ENCODE measurements at regions not wholly inside any gene's neighbourhood (a gene's known extent, or its start where the extent isn't known, plus 50 kb on each side); places are given as distances from the start of the nearest gene placed in this dataset.
"Not testable (repeated sequence)": the region's sequence is repeated elsewhere in the genome, so short reads cannot be mapped to it uniquely, and the experiment has no call there.

DNA sequence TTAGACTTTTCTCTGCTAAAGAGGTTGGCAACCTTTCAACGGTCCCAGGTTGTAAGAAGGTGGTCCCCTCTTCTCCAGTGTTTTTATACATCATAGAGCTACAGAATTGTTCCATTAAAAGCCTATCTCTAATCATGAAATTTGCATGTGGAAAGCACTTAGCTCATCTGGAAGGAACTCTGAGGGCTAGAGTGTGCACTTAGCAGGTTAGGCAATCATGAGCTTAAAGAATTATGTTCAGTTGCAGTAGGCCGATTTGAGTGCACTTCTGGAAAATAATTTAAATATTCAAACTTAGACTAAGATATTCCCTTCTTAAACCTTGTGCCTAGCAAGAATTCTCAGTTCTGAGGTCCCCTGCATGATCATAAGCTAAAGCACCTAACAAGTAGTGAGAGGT is 468.7 kb downstream of the SPATA31D1 start:
- DNase-seq: no peak

DNA sequence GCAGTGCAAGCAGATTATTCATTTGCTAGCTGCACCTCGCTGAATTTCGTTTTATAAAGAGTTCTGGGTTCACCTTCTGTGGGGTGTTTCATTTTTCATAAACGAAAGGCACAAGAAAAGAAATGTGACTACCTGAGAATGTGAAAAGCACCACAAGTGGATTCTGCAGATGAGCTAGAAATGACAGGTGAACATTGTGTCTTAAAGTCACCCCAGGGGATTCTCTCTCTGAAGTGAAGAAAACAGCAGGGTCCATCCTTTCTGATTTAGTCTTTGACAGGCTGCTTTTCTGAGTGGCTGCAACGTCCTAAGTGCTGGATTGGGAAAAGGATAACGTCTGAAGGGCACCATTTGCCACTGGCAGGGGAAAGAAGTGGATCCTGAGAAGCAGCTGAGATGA is 469.3 kb downstream of the SPATA31D1 start:
- no peak for DNase-seq

DNA sequence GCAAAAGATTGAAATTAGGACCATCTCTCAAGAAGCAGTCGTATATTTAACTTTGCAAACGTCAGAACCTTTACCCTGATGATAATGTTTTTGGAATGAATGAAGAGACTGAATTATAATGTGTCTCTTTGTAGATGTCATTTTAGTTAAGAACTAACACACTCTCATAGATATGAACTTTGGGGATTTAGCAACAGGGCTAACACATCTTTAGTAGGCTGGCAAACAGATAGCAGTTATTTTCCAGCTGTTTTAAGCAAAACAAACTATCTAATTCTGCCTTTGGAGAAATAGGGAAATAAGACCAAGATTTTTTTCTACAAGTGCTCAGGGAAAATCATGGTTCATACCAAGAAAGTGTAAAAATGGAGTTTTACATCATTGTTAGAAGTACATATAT is 469.7 kb downstream of the SPATA31D1 start:
- DNase-seq: no peak

DNA sequence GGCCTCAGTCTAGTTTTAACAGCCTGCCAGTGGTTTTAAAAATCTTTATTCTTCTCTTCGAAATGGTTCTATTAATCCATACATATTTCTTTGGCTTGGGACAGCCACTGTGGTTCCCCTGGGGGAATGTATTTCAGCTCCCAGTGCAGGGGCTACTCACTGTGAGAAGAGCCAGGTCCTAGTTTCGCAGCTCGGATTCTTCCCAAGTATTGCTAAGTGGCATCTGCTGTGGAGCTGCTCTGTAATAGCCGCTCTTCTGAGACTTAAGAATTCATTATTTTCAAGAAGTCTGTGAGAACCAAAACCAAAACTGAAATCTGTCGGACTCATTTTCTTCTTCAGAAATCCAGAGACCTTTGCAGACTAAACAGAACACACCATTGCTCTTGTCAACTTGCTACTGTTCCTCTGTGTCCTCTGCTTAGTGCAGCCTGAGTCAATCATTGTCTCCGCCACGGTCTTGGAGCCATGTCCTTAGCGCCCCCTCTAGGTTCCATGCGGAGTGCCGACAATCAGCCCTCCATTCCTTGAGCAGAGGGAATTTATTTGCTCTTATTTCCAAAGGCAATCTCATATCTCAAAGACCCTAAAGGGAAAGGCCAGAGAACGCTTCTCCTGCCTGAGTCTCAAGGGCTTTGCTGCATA is 478.2 kb downstream of the SPATA31D1 start:
- DNase-seq: no peak

DNA sequence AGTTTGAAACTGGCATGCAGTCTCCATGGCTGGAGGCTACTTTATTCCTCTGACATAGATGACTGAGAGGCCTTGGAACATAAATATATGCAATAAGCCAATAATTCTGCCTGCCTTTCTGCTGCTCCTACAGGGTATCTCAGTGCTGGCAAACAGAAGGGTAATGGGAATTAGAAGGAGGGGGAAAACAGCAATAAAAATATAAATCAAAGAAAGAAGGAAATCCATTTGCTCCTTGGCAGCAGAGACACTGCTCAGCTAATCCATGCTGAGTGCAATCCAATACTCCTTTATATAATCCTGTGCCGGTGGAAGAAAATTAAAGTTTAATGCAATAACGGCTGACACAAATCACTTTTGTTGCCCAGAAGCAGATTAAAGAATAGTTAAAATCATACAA is 478.9 kb downstream of the SPATA31D1 start:
- DNase-seq: no peak

DNA sequence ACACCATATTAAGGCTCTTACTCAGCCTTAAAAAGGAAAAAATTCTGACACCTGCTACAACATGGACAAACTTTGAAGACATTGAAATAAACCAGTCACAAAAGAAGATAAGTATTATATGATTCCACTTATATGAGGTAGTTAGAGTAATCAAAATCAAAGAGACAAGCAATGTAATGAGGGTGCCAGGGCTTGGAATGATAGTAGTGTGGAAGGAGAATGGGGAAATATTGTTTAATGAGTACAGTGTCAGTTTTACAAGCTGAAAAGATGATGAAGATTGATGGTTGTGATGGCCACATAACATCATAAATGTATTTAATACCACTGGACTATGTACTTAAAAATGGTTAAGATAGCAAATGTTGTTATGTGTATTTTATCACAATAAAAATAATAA is 485.7 kb downstream of the SPATA31D1 start:
- no peak for DNase-seq

DNA sequence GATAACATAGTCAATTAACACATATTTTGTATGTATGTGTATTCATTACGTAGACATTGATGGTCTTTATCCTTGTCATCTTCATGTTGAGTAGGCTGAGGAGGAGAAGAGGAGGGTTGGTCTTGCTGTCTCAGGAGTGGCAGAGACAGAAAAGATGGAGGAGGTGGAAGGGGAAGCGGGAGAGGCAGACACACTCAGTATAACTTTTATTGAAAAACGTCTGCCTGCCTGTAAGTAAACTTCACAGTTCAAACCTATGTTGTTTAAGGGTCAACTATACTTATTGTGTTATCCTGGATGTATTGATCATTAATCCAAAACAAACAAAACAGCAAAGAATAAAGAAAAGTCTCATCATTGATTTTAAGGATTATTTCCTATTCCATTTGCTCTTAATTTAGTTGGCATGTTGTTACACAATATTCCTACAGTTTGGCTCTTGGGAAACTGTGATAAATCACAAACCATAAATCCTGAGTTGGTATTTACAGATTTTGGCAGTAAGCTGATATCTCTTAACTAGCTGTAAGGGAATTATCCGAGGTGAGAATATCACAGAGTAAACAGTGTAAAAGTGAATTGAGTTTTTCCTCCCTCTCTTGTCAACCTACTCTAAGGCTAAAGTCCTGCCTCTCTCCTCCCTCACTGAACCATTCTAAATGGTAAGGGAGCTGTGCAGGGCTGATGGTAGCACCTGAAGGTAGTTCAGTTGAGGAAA is 487.2 kb downstream of the SPATA31D1 start:
- DNase-seq: no peak

DNA sequence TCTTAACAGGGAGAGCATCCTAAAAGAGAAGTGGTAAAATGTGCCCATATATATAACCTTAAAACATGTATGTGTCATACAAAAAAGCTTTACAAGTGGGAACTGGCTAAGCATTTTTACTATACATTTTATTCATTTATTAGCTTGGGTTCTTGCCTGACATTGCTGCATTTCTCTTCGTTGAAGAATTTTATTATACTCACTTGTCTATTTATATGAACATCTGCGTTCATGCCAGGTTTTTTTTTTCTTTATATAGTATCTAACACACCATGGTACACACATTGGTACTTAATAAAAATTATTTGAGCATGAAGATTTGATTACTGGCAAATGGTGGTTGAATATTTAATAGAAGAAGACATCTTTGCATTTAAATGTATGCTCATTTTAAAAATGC is 492.3 kb downstream of the SPATA31D1 start:
- DNase-seq: no peak

DNA sequence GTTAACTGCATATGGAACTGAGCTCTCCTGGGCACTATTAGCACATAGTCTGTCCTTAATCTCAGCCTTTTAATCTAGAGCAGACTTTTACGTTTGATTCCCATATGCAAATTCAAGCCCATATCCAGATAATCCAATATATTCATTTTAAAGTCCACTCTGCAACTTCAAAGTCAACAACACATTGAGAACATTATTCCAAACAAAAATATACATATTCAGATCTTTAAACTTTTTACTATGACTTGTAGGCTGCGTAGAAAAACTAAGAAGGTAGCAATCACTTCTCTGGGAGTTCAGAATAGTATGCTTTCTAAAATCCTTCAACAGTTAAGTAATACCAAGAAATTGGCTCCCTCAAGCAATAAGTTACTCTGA is 499.4 kb downstream of the SPATA31D1 start:
- DNase-seq: no peak

DNA sequence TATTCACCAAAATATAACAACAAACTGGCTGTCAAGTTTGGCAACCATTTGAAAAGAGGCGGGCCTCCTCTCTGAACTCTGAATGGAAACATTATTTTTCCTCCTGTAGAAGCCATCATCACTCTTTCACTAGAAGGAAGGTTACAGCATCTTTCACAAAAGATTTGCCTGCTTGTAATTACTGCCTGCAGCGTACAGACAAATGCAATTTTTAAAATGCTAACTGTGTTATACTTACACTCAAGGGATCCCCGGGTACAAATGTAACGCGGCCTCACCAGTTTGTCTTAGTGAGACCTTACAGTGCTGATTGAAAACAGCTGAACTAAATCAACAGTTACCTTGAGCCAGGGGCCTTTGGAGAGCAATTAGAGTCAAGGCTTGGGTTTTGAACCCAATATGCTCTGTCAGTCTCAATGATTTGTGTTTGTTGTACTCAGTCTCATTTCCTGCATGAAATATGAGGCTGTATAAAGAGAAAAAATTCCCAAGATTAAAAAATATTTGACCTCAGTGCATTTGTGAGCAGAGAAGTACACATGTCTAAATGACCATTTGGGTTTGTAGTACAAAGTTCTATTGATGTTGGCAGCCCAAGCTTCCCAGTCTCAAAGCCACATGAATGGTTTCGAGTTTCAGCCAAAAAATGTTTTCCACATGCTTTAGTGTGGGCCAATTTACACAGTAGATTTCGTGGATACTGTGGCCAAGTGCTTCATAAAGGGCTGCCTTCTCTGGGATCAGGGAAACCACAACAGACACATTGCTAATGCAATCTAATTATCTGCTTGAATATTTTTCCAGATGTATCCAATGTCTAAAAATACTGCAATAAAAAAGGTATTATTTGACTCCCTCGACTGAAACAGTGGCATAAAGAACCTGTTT is 500.0 kb downstream of the SPATA31D1 start:
- DNase-seq: no peak

DNA sequence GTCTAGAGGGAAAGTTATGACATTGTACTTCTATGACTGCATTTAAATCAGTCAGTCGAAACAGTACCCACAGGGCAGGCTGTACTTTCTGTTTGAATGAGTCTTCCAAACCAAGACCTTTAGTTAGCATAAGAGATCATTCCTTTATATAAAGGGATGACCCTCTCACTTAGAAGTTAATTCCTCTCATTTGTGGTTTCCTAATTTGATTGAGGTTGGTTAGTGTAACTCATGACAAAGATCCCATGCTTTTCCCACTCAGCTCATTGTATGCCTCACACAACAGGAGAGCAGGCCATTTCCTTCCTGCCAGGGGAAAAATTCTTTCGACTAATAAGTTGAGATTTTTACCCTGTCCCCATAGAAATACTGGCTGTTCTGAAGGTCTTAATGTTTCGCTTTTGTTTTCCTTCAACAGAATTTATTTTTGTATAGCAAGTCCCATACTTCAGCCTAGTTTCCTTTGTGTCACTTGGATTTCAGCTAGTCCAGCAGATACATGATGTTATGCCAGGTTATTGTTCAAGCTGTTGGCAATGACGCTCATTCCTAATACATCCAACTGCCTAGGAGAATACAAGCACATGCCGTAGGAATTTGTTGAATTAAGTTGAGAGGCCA is 500.7 kb downstream of the SPATA31D1 start:
- DNase-seq: no peak

DNA sequence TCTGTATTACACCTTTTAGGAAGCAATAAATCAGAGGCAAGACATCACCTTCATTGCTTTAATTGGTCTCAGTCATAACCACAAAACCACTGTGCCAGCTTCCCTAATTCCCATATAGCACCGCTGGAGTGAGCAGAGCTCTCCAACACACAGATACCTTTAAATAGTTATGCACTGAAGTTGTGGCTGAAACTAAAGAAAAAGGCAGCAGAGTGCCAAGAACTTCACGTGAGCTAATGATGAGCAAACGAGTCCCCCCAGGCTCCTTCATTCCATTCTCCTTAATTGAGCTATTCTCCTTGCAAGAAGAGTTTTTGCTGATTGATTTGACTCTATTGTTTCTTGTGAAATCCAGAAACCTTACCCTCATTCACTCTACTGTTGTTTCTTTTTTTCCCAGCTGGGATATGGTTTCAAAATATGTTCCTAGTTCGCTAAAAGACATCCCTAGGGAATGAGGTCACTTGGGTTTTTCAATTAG is 501.5 kb downstream of the SPATA31D1 start:
- no peak for DNase-seq

DNA sequence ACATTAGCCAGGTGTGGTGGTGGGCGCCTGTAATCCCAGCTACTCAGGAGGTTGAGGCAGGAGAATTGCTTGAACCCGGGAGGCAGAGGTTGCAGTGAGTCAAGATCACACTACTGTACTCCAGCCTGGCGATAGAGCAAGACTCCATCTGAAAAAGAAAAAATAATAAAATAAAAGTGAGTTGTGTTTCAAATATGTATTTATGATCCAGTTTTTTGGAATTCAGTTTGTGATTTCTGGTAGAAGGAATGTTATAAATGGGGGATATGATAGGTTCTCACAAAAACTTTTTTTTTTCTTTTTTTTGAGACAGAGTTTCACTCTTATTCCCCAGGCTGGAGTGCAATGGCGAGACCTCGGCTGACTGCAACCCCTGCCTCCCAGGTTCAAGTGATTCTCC is 502.2 kb downstream of the SPATA31D1 start:
- not testable (repeated sequence) for DNase-seq

DNA sequence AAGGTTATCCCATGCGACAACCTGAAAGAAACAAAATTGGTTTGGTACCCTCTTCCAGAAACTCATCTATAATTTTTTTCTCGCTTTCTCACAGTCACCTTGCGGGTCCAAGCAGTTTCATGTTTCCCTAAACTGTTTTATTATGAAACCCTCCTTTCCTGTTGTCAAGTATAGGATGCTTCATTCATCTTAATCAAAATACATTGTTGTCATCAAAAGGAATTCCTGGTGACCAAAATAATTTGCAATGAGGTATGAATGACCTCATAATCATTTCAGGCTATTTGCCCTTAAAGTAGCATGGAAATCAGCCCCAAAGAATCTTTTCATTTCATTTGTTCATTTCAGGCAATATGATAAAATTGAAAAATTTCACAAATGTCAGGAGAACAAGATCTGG is 503.0 kb downstream of the SPATA31D1 start:
- no peak for DNase-seq

DNA sequence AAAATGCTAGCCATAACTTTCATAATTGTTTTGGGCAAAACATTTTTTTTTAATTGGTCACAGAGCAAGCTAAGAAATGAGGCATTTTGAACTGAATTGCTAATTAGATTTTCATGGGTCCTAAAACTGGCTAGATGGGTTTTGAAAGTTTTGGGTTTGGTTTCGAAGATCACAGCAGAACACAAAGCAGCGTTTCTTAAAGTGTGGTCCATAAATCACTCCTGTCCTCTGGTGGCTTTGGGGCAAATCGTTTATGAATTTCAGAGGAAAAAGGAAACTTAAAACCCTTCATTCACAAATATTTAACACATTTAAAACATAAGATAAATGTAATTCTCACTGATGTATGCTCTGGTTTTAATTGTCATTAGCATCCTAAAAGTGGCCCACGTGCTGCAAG is 503.7 kb downstream of the SPATA31D1 start:
- DNase-seq: no peak

DNA sequence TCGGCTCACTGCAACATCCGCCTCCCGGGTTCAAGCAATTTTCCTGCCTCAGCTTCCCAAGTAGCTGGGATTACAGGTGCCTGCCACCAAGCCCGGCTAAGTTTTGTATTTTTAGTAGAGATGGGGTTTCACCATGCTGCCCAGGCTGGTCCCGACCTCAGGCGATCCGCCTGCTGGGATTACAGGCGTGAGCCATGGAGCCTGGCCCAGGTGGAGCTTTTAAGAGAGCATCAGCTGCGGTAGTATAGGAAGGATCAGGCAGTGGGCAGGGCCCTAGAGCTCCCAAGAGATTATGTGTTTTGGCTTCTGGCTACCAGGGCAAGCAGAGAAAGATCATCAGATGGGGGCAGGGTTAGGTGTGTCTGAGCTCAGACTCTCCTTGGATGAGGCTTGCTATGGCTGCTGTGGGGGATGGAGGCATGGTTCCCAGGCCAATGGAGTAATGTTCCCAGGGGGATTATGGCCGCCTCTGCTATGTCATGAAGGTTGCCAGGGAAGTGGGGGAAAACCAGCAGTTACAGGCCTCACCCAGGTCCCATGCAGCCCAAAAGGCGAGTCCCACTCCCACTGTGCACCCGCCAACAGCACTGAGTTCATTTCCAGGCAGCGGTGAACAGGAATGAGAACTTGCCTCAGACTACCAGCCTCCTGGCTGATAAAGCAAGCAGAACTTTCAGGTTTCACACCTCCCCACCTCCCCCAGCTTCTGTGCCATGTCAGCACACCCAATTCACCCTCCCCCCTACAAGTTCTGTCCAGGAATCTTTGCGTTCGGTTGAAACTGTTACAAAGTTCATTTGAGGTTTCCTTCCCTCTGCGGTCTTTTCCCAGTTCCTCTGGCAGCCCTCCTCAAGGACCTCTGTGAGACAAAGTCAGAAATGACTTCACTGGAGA is 507.6 kb downstream of the SPATA31D1 start:
- DNase-seq: no peak

DNA sequence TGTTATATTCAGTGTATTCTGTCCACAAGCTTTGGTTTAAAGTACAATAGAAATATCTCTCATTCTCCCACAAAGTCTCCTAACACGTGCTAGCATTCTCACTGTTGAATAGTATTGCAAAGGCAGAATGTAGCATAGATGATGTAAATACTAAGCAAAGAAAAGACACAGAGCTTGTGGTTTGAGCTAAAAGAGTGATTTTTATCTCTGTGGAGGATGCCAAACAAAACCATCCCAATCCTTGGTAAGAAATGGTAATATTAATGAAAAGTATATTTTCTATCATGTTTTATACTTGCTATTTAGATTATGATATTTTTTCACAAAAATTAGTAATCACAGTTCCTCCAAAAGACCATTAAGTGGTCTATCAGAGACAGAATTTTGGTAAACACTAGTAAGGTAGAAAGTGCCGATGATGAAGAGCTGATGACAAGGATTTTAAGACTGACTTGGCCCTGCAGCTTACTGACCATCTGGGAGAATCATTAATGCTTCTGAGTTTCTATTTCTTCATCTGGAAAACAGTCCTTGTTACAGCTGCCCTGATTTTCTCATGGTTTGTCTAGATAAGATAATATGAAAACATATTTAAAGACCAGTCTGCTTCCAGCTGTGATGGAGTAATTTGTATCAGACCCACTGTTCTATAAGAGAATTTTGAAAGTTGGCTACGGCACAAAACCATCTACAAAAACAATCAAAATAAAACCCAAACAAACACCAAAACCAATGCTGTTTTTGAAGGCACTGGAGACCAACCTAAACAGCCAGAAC is 510.2 kb downstream of the SPATA31D1 start:
- DNase-seq: no peak

DNA sequence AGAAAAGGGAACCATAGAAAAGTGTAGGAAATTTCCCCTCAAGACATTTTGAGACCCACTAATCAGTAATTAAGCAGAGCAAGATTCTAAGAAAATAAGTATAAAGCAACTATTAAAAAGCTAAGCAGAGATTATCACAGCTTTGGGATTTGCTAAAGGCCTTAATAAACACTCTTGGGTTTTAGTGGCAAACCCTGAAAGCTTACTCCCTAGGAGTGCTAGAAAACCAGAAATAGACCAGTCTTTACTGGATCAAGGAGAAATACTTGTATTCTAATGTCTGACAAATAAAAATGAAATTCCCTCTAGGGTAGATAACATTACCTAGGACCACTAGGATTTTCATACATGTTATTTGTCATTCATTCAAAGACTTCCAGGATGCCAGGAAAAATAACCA is 510.8 kb downstream of the SPATA31D1 start:
- no peak for DNase-seq

DNA sequence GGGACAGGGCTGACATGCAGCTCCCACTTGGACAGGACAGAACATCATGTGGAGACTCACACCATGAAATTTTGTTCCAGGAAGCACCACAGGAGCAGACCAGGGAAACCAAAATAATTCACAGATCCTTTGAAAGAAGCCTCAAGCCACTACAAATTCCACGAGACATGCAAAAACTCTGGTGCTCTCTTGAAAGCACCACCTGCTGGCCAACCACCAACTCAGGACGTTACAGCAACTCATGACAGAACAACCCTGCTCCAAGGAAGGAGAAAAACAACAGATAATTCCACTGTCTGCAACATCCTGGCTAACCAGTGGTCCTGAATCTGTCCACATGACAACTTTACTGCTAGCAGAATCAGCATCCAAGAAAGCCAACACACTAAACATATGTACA is 516.0 kb downstream of the SPATA31D1 start:
- DNase-seq: no peak

DNA sequence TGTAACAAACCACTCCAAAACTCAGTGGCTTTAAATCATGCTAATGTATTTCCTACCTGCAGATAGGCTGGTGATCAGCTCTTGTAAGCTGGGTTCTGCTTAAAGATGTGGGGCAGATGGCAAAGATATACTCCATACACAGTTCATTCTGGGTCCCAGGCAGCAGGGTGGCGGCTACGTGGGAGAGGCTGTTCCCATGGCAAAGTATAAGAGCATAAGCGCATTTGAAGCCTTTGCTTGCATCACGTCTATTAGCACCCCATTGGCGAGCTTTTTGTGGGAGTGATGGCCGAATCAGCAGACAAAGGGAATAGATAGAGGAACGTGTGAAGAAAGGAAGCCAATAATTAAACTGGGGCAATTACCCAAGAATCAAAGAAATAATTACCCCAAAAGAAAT is 523.1 kb downstream of the SPATA31D1 start:
- DNase-seq: no peak

DNA sequence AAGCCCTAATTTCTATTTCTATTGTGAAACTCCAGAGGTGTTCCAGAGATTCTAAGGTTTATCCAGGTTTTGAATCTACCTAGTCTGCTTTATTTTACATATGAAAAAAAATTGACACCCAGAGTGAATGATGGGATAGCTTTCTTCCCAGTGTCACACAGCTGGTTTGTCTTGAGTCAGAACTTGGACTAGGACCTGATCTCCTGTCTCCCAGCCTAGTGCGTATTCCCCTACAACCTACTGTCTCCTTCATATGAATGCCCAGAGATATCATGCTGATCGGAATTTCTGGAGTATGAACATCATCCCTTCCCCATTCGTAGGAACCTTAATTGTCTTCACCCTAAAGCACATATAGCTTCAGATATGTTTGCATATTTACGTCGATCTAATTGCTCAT is 524.2 kb downstream of the SPATA31D1 start:
- no peak for DNase-seq

Measured in CD4-positive, alpha-beta T cell treated with Interferon alpha-2 for 1 hour (primary cell).